B cell (primary cell): ENCODE measurements at regions not wholly inside any gene's neighbourhood (a gene's known extent, or its start where the extent isn't known, plus 50 kb on each side); places are given as distances from the start of the nearest gene placed in this dataset.

Source experiments
- ATAC-seq: fragments of 200-7000 bp; cut with Tn5 transposase; one replicate; pipeline ENCODE4 v1.10.0; 2021; ENCODE audit warnings: low read depth, mild to moderate bottlenecking, moderate number of reproducible peaks, moderate library complexity
- CTCF ChIA-PET: fragments of 350-600 bp; sonication (Branson Sonifier 250); formaldehyde crosslinking; loops from one replicate; lab custom pipeline; 2021; ENCODE audit warnings: antibody characterized with exemption, inconsistent platforms; lab: Charles Lee
- POLR2A ChIA-PET: fragments of 350-600 bp; sonication (Branson Sonifier 250); formaldehyde crosslinking; loops from one replicate; lab custom pipeline; 2021; ENCODE audit warnings: antibody characterized with exemption; lab: Charles Lee
- DNase-seq: peaks from one replicate; pipeline ENCODE4 v3.0.0; 2013
- H2AFZ ChIP-seq: 2 replicates; pipeline ENCODE4 v1.6.1; 2012; ENCODE audit warnings: mild to moderate bottlenecking, low read depth, low read length; ENCODE audit not compliant: insufficient read depth, poor library complexity, severe bottlenecking
- H3K27ac ChIP-seq, 2 donors: 1 replicate in 1 of 2; 2 replicates in 1 of 2; pipeline ENCODE4 v1.5.1; 2012 to 2013; ENCODE audit warnings: low read length in 2 of 2, mild to moderate bottlenecking in 2 of 2, moderate library complexity in 1 of 2
- H3K27me3 ChIP-seq, 4 experiments: fragments of 200-600 bp in 1 of 4; sonication (generic) in 1 of 4; replicated peaks in 1 of 4; 1 replicate in 2 of 4; 2 replicates in 2 of 4; pipeline versions ENCODE4 v1.6.1 to v1.7.0; 2013 to 2016; ENCODE audit warnings: low read length in 3 of 4, mild to moderate bottlenecking in 2 of 4, mixed read lengths in 1 of 4, moderate library complexity in 1 of 4; ENCODE audit not compliant: insufficient read depth in 4 of 4, control insufficient read depth in 3 of 4; ENCODE audit errors: control extremely low read depth in 1 of 4
- H3K36me3 ChIP-seq, 2 experiments: replicated peaks in 1 of 2; 1 replicate in 1 of 2; 2 replicates in 1 of 2; pipeline versions ENCODE4 v1.6.1 to v1.7.1; 2013; ENCODE audit warnings: low read length in 1 of 2; ENCODE audit not compliant: insufficient read depth in 2 of 2, control insufficient read depth in 1 of 2; ENCODE audit errors: control extremely low read depth in 1 of 2, extremely low read depth in 1 of 2
- H3K4me1 ChIP-seq, 2 donors: fragments of 200-600 bp in 1 of 2; sonication (generic) in 1 of 2; 1 replicate in 1 of 2; 2 replicates in 1 of 2; pipeline versions ENCODE4 v1.5.1 to v1.6.1; 2013 to 2017; ENCODE audit warnings: low read length in 2 of 2; ENCODE audit not compliant: control insufficient read depth in 2 of 2, insufficient read depth in 2 of 2
- H3K4me2 ChIP-seq: replicated peaks from 2 replicates; pipeline ENCODE3; 2012; ENCODE audit warnings: mild to moderate bottlenecking, low read depth, low read length; ENCODE audit not compliant: poor library complexity, severe bottlenecking
- H3K4me3 ChIP-seq, 5 experiments: fragments of 200-600 bp in 1 of 5; sonication (generic) in 1 of 5; 1 replicate in 3 of 5; 2 replicates in 2 of 5; pipeline versions ENCODE4 v1.5.1 to v1.7.0; 2011 to 2016; ENCODE audit warnings: low read length in 4 of 5, mild to moderate bottlenecking in 4 of 5, low read depth in 2 of 5, control low read depth in 1 of 5, moderate library complexity in 1 of 5; ENCODE audit not compliant: insufficient read depth in 1 of 5; ENCODE audit errors: control extremely low read depth in 1 of 5, extremely low read depth in 1 of 5
- H3K79me2 ChIP-seq: fragments of 200-600 bp; sonication (generic); one replicate; pipeline ENCODE4 v1.6.0; 2016; ENCODE audit warnings: low read length; ENCODE audit not compliant: control insufficient read depth, insufficient read depth
- H3K9ac ChIP-seq: fragments of 200-600 bp; sonication (generic); 2 replicates; pipeline ENCODE4 v1.6.1; 2017; ENCODE audit warnings: mild to moderate bottlenecking, low read length, moderate library complexity
- H3K9me3 ChIP-seq, 3 donors: one replicate each; pipeline versions ENCODE4 v1.6.1 to v1.7.1; 2013; ENCODE audit warnings: low read length in 2 of 3; ENCODE audit not compliant: control insufficient read depth in 2 of 3, insufficient read depth in 1 of 3; ENCODE audit errors: control extremely low read depth in 1 of 3
- H4K20me1 ChIP-seq: 2 replicates; pipeline ENCODE4 v1.6.0; 2012; ENCODE audit warnings: mild to moderate bottlenecking, low read length; ENCODE audit not compliant: insufficient read depth, control insufficient read depth, poor library complexity, severe bottlenecking
- H3K27ac Mint-ChIP-seq: one replicate; pipeline ENCODE4 v1.8.0; 2021; ENCODE audit warnings: mixed read lengths
- H3K27me3 Mint-ChIP-seq: one replicate; pipeline ENCODE4 v1.8.0; 2021; ENCODE audit warnings: mixed read lengths
- H3K4me1 Mint-ChIP-seq: one replicate; pipeline ENCODE4 v1.8.0; 2021; ENCODE audit warnings: mixed read lengths
- H3K4me3 Mint-ChIP-seq: one replicate; pipeline ENCODE4 v1.8.0; 2021; ENCODE audit warnings: mixed read lengths
- H3K9me3 Mint-ChIP-seq: one replicate; pipeline ENCODE4 v1.8.0; 2022; ENCODE audit warnings: mixed read lengths; ENCODE audit not compliant: insufficient read depth
- EZH2 ChIP-seq: IDR thresholded peaks from 2 replicates; pipeline ENCODE4 v1.6.1; 2012; ENCODE audit warnings: borderline replicate concordance, low read depth, mild to moderate bottlenecking, moderate library complexity, low read length; ENCODE audit not compliant: insufficient read depth, poor library complexity, severe bottlenecking
- WGBS: methylation state at CpG from one replicate; pipeline ENCODE4 v1.1.5; 2013; ENCODE audit warnings: missing lambda C conversion rate; ENCODE audit not compliant: insufficient coverage; 5-methylcytosine and 5-hydroxymethylcytosine counted together
- intact Hi-C: fragments of 100-400 bp; cut with micrococcal nuclease; formaldehyde crosslinking; loops from one replicate; pipeline ENCODE4 v1.10.0; 2022
- TF ChIP-seq, protein P1 (sequence below): fragments of 200-600 bp; IDR thresholded peaks from one replicate; pipeline ENCODE4 v1.8.0; 2022; ENCODE audit warnings: antibody characterized with exemption, mild to moderate bottlenecking

- Mint-ChIP-seq H3K27me3 (peaks cover 38% of the 10 kb centered on the region), H3K4me3 (no peak overlapping the region), H3K4me1 (peaks cover 30% of the 10 kb centered on the region), H3K9me3 (no peaks in the 10 kb centered on the region), H3K27ac (no peak overlapping the region)
- POLR2A ChIA-PET = no interaction called here
- no peak overlapping the region for H3K9ac ChIP-seq
- H3K9me3 ChIP-seq = peaks cover 0 to 5% (median 0%) of the 10 kb centered on the region in 3 donors
- ATAC-seq (no peak), DNase-seq (no peak)
- no peaks in the 10 kb centered on the region for H3K79me2 ChIP-seq
- 60% methylated on average over 2 of the region's 5 CpGs for WGBS
- CTCF ChIA-PET = no interaction called here
- H3K4me3 ChIP-seq = no peak overlapping the region
- intact Hi-C loops = no loop called here
- TF ChIP-seq, protein P1, sequence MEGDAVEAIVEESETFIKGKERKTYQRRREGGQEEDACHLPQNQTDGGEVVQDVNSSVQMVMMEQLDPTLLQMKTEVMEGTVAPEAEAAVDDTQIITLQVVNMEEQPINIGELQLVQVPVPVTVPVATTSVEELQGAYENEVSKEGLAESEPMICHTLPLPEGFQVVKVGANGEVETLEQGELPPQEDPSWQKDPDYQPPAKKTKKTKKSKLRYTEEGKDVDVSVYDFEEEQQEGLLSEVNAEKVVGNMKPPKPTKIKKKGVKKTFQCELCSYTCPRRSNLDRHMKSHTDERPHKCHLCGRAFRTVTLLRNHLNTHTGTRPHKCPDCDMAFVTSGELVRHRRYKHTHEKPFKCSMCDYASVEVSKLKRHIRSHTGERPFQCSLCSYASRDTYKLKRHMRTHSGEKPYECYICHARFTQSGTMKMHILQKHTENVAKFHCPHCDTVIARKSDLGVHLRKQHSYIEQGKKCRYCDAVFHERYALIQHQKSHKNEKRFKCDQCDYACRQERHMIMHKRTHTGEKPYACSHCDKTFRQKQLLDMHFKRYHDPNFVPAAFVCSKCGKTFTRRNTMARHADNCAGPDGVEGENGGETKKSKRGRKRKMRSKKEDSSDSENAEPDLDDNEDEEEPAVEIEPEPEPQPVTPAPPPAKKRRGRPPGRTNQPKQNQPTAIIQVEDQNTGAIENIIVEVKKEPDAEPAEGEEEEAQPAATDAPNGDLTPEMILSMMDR = no peak
- no peak for TF ChIP-seq EZH2
- H2AFZ ChIP-seq = no peak overlapping the region
- peaks cover 0 to 18% (median 5%) of the 10 kb centered on the region in 4 experiments for H3K27me3 ChIP-seq
- peaks cover 26% of the 10 kb centered on the region in 2 donors for H3K4me1 ChIP-seq
- H3K36me3 ChIP-seq = no peaks in the 10 kb centered on the region
- H3K27ac ChIP-seq = no peak overlapping the region
- no peak overlapping the region for H3K4me2 ChIP-seq
- H4K20me1 ChIP-seq = no peaks in the 10 kb centered on the region
Observed at GRCh38 chr16:79265196-79265595, 335.3 kb downstream of the MAF start.

DNA sequence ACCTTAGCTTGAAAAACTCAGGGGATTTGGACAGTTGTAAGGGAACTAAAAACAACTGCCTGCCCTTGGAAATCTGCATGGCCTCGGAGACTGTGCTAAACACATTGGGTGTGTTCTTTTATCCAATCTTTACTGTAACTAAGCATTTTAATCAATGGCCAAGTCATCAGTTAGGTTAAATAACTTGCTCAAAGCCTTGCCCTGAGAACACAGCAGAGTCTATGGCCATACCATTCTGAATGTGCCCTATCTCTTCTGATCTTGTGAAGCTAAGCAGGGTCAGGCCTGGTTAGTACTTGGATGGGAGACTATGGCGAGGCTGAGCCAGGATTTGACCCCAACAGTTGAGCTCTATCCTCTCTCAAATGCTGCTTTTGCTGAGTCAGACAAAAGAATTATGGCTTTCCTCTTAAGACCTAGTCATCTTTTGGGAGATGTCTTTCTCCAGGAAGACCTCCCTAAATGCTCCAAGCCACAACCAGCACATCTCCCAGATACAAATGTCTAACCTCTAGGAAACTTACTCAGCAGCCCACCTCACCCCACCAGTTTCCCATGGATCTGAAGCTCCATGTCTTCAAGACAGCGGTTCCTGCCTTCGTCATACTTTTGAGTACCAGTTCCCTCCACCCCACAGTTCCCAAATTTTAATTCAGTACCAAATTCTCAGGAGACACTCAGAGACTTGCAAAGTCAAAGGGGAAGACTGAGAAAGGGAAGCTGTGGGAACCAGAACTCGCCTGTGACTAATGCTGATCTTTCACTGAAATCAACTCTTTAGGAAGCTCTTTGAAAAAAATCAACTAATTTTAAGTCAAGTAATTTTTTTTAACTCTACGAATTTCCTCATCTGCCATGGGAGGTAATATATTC lies 336.1 kb downstream of the MAF start:
- Histone ChIP-seq H3K4me3 (no peak overlapping the region), H2AFZ (no peak overlapping the region), H3K36me3 (no peaks in the 10 kb centered on the region), H3K27ac (no peak overlapping the region), H3K4me2 (no peak overlapping the region), H3K4me1 (peaks cover 19 to 20% of the 10 kb centered on the region in 2 donors), H3K9ac (no peak overlapping the region), H3K79me2 (no peaks in the 10 kb centered on the region), H3K27me3 (peaks cover 0 to 18% (median 5%) of the 10 kb centered on the region in 4 experiments), H3K9me3 (peaks cover 0 to 5% (median 0%) of the 10 kb centered on the region in 3 donors), H4K20me1 (no peaks in the 10 kb centered on the region)
- WGBS = 71% methylated on average over 4 of the region's 6 CpGs
- Mint-ChIP-seq H3K9me3 (no peaks in the 10 kb centered on the region), H3K4me1 (peaks cover 22% of the 10 kb centered on the region), H3K27ac (no peak overlapping the region), H3K27me3 (peaks cover 43% of the 10 kb centered on the region), H3K4me3 (no peak overlapping the region)
- no peak for DNase-seq
- intact Hi-C loops = no loop called here
- no peak for ATAC-seq
- TF ChIP-seq, protein P1 = no peak
- no peak for TF ChIP-seq EZH2
- ChIA-PET POLR2A (no interaction called here), CTCF (no interaction called here)
